ENCODE measurements at regions not wholly inside any gene's neighbourhood (a gene's known extent, or its start where the extent isn't known, plus 50 kb on each side); places are given as distances from the start of the nearest gene placed in this dataset.
A peak's percentile ranks its signal among the peaks of the same experiment; 100 is the strongest.

DNA sequence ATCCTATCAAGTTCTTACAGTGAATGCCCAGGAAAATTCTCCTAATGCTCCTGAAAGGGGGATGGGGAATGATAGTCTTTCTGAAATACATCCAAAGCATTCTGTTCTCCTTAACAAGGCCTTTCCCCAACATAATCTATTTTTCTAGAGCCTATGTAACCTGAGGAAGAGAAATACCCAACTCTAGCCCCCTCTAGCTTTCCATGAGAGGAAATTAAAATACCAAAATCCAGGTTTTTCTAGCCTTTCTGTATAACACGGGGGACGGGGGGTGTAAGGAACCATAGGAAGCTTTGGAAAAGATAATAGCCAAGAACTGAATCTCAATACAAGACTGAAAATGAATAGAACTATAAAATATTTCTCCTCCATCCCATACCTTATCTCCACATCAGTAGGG, 815.9 kb downstream of the SLITRK6 start:
- Histone ChIP-seq H3K27ac (ENCODE audit: low read depth) (no peak overlapping the region), H3K9me2 (ENCODE audit: insufficient read depth) (no peaks in the 10 kb centered on the region), H3K4me2 (no peak overlapping the region), H2AFZ (peak overlapping the region; percentile 35; the same call in 1 of the 2 replicates), H3K36me3 (ENCODE audit: insufficient read depth) (no peaks in the 10 kb centered on the region), H3F3A (replicated peaks; ENCODE audit: low read depth) (no peaks in the 10 kb centered on the region), H3K4me3 (no peak overlapping the region), H3K79me2 (replicated peaks; ENCODE audit: insufficient read depth) (no peaks in the 10 kb centered on the region), H3K27me3 (ENCODE audit: insufficient read depth) (no peaks in the 10 kb centered on the region), H3K4me1 (ENCODE audit: insufficient read depth) (no peaks in the 10 kb centered on the region), H4K20me1 (replicated peaks; ENCODE audit: insufficient read depth) (no peaks in the 10 kb centered on the region)
- Mint-ChIP-seq H3K9me3 (no peaks in the 10 kb centered on the region), H3K27me3 (ENCODE audit: insufficient read depth, low read depth, poor library complexity) (no peaks in the 10 kb centered on the region), H3K27ac (no peak overlapping the region), H3K36me3 (ENCODE audit: low read depth) (no peaks in the 10 kb centered on the region), H3K4me1 (peaks cover 4% of the 10 kb centered on the region; the same call in 1 of the 3 replicates), H3K4me3 (no peak overlapping the region)
- ATAC-seq (no peak), DNase-seq (ENCODE audit: low spot score) (peak; percentile 37)
- TF ChIP-seq, protein P1, sequence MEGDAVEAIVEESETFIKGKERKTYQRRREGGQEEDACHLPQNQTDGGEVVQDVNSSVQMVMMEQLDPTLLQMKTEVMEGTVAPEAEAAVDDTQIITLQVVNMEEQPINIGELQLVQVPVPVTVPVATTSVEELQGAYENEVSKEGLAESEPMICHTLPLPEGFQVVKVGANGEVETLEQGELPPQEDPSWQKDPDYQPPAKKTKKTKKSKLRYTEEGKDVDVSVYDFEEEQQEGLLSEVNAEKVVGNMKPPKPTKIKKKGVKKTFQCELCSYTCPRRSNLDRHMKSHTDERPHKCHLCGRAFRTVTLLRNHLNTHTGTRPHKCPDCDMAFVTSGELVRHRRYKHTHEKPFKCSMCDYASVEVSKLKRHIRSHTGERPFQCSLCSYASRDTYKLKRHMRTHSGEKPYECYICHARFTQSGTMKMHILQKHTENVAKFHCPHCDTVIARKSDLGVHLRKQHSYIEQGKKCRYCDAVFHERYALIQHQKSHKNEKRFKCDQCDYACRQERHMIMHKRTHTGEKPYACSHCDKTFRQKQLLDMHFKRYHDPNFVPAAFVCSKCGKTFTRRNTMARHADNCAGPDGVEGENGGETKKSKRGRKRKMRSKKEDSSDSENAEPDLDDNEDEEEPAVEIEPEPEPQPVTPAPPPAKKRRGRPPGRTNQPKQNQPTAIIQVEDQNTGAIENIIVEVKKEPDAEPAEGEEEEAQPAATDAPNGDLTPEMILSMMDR (conservative IDR thresholded peaks at IDR 0.05; ENCODE audit: low read depth in 2 of 2): peak; percentile 40 to 43; a peak in 3 of 4 replicates
- TF ChIP-seq JUNB (IDR thresholded peaks at IDR 0.05; ENCODE audit: unreplicated experiment) (no peak), EZH2phosphoT487 (IDR thresholded peaks at IDR 0.05; ENCODE audit: unreplicated experiment) (no peak)

DNA sequence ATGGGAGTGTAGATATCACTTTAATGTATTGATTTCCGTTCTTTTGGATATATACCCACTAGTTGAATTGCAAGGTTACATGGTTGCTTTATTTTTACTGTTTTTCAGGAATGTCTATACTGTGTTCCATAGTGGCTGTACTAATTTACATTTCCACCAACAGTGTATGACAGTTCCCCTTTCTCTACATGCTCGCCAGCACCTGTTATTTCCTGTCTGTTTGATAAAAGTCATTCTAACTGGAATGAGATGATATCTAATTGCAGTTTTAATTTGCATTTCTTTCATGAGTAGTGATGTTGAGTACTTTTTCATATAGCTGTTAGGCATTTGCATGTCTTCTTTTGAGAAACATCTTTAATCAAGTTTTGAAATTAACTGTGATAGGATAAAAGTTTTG, 818.6 kb downstream of the SLITRK6 start:
- no peaks in the 10 kb centered on the region for H3K9me2 ChIP-seq (ENCODE audit: insufficient read depth)
- H3K27me3 ChIP-seq (ENCODE audit: insufficient read depth): no peaks in the 10 kb centered on the region
- DNase-seq (ENCODE audit: low spot score): no peak
- no peaks in the 10 kb centered on the region for H3K36me3 ChIP-seq (ENCODE audit: insufficient read depth)
- no peak for ATAC-seq
- no peaks in the 10 kb centered on the region for H4K20me1 ChIP-seq (replicated peaks; ENCODE audit: insufficient read depth)
- H3K9me3 Mint-ChIP-seq: no peaks in the 10 kb centered on the region
- H3K27me3 Mint-ChIP-seq (ENCODE audit: insufficient read depth, low read depth, poor library complexity): no peaks in the 10 kb centered on the region
- no peak overlapping the region for H3K4me3 ChIP-seq
- no peak overlapping the region for H2AFZ ChIP-seq
- no peaks in the 10 kb centered on the region for H3F3A ChIP-seq (replicated peaks; ENCODE audit: low read depth)
- no peaks in the 10 kb centered on the region for H3K79me2 ChIP-seq (replicated peaks; ENCODE audit: insufficient read depth)
- no peak overlapping the region for H3K27ac Mint-ChIP-seq
- H3K4me2 ChIP-seq: no peak overlapping the region
- peaks cover 4% of the 10 kb centered on the region; the same call in 1 of the 3 replicates for H3K4me1 Mint-ChIP-seq
- H3K4me1 ChIP-seq (ENCODE audit: insufficient read depth): no peaks in the 10 kb centered on the region
- H3K36me3 Mint-ChIP-seq (ENCODE audit: low read depth): no peaks in the 10 kb centered on the region
- H3K27ac ChIP-seq (ENCODE audit: low read depth): no peak overlapping the region
- H3K4me3 Mint-ChIP-seq: no peak overlapping the region
- no peak for TF ChIP-seq JUNB (IDR thresholded peaks at IDR 0.05; ENCODE audit: unreplicated experiment)
- no peak for TF ChIP-seq EZH2 (IDR thresholded peaks at IDR 0.05; ENCODE audit: low read depth, unreplicated experiment)
- no peak for TF ChIP-seq ZNF331 (CRISPR knock-in tag; IDR thresholded peaks at IDR 0.05; ENCODE audit: low read depth)
- TF ChIP-seq, protein P2, sequence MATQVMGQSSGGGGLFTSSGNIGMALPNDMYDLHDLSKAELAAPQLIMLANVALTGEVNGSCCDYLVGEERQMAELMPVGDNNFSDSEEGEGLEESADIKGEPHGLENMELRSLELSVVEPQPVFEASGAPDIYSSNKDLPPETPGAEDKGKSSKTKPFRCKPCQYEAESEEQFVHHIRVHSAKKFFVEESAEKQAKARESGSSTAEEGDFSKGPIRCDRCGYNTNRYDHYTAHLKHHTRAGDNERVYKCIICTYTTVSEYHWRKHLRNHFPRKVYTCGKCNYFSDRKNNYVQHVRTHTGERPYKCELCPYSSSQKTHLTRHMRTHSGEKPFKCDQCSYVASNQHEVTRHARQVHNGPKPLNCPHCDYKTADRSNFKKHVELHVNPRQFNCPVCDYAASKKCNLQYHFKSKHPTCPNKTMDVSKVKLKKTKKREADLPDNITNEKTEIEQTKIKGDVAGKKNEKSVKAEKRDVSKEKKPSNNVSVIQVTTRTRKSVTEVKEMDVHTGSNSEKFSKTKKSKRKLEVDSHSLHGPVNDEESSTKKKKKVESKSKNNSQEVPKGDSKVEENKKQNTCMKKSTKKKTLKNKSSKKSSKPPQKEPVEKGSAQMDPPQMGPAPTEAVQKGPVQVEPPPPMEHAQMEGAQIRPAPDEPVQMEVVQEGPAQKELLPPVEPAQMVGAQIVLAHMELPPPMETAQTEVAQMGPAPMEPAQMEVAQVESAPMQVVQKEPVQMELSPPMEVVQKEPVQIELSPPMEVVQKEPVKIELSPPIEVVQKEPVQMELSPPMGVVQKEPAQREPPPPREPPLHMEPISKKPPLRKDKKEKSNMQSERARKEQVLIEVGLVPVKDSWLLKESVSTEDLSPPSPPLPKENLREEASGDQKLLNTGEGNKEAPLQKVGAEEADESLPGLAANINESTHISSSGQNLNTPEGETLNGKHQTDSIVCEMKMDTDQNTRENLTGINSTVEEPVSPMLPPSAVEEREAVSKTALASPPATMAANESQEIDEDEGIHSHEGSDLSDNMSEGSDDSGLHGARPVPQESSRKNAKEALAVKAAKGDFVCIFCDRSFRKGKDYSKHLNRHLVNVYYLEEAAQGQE (IDR thresholded peaks at IDR 0.05; ENCODE audit: unreplicated experiment): no peak
- no peak for TF ChIP-seq POLR2AphosphoS5 (IDR thresholded peaks at IDR 0.05; ENCODE audit: low read depth)
- TF ChIP-seq NANOG (IDR thresholded peaks at IDR 0.05; ENCODE audit: borderline replicate concordance): no peak
- TF ChIP-seq, protein P3, sequence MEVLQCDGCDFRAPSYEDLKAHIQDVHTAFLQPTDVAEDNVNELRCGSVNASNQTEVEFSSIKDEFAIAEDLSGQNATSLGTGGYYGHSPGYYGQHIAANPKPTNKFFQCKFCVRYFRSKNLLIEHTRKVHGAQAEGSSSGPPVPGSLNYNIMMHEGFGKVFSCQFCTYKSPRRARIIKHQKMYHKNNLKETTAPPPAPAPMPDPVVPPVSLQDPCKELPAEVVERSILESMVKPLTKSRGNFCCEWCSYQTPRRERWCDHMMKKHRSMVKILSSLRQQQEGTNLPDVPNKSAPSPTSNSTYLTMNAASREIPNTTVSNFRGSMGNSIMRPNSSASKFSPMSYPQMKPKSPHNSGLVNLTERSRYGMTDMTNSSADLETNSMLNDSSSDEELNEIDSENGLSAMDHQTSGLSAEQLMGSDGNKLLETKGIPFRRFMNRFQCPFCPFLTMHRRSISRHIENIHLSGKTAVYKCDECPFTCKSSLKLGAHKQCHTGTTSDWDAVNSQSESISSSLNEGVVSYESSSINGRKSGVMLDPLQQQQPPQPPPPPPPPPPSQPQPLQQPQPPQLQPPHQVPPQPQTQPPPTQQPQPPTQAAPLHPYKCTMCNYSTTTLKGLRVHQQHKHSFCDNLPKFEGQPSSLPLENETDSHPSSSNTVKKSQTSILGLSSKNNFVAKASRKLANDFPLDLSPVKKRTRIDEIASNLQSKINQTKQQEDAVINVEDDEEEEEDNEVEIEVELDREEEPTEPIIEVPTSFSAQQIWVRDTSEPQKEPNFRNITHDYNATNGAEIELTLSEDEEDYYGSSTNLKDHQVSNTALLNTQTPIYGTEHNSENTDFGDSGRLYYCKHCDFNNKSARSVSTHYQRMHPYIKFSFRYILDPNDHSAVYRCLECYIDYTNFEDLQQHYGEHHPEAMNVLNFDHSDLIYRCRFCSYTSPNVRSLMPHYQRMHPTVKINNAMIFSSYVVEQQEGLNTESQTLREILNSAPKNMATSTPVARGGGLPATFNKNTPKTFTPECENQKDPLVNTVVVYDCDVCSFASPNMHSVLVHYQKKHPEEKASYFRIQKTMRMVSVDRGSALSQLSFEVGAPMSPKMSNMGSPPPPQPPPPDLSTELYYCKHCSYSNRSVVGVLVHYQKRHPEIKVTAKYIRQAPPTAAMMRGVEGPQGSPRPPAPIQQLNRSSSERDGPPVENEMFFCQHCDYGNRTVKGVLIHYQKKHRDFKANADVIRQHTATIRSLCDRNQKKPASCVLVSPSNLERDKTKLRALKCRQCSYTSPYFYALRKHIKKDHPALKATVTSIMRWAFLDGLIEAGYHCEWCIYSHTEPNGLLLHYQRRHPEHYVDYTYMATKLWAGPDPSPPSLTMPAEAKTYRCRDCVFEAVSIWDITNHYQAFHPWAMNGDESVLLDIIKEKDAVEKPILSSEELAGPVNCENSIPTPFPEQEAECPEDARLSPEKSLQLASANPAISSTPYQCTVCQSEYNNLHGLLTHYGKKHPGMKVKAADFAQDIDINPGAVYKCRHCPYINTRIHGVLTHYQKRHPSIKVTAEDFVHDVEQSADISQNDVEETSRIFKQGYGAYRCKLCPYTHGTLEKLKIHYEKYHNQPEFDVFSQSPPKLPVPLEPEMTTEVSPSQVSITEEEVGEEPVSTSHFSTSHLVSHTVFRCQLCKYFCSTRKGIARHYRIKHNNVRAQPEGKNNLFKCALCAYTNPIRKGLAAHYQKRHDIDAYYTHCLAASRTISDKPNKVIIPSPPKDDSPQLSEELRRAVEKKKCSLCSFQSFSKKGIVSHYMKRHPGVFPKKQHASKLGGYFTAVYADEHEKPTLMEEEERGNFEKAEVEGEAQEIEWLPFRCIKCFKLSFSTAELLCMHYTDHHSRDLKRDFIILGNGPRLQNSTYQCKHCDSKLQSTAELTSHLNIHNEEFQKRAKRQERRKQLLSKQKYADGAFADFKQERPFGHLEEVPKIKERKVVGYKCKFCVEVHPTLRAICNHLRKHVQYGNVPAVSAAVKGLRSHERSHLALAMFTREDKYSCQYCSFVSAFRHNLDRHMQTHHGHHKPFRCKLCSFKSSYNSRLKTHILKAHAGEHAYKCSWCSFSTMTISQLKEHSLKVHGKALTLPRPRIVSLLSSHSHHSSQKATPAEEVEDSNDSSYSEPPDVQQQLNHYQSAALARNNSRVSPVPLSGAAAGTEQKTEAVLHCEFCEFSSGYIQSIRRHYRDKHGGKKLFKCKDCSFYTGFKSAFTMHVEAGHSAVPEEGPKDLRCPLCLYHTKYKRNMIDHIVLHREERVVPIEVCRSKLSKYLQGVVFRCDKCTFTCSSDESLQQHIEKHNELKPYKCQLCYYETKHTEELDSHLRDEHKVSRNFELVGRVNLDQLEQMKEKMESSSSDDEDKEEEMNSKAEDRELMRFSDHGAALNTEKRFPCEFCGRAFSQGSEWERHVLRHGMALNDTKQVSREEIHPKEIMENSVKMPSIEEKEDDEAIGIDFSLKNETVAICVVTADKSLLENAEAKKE (CRISPR knock-in tag; IDR thresholded peaks at IDR 0.05): no peak
- no peak for TF ChIP-seq CREB1 (CRISPR knock-in tag; IDR thresholded peaks at IDR 0.05; ENCODE audit: low read depth)
- no peak for TF ChIP-seq EZH2phosphoT487 (IDR thresholded peaks at IDR 0.05; ENCODE audit: unreplicated experiment)
